Dendritic cell treated with granulocyte-macrophage colony-stimulating factor and Interleukin-4, amounts not matched to agents 40 ng/mL and 50 ng/mL, for 4 days (primary cell): ENCODE measurements at regions not wholly inside any gene's neighbourhood (a gene's known extent, or its start where the extent isn't known, plus 50 kb on each side); places are given as distances from the start of the nearest gene placed in this dataset.

Experiments used
- H3K27ac Mint-ChIP-seq: one replicate; pipeline ENCODE4 v1.8.0; 2022; ENCODE audit warnings: mild to moderate bottlenecking, mixed read lengths
- H3K27me3 Mint-ChIP-seq: one replicate; pipeline ENCODE4 v1.8.0; 2022; ENCODE audit warnings: mild to moderate bottlenecking, mixed read lengths
- H3K36me3 Mint-ChIP-seq: one replicate; pipeline ENCODE4 v1.8.0; 2022; ENCODE audit warnings: low read depth, mixed read lengths
- H3K4me1 Mint-ChIP-seq: one replicate; pipeline ENCODE4 v1.8.0; 2022; ENCODE audit warnings: low read depth, mixed read lengths
- H3K4me3 Mint-ChIP-seq: one replicate; pipeline ENCODE4 v1.8.0; 2022; ENCODE audit warnings: mild to moderate bottlenecking, moderate library complexity, mixed read lengths
- H3K9me3 Mint-ChIP-seq: one replicate; pipeline ENCODE4 v1.8.0; 2022; ENCODE audit warnings: mixed read lengths
- intact Hi-C: fragments of 100-400 bp; cut with micrococcal nuclease; formaldehyde crosslinking; loops from one replicate; pipeline ENCODE4 v1.15.0; 2022

DNA sequence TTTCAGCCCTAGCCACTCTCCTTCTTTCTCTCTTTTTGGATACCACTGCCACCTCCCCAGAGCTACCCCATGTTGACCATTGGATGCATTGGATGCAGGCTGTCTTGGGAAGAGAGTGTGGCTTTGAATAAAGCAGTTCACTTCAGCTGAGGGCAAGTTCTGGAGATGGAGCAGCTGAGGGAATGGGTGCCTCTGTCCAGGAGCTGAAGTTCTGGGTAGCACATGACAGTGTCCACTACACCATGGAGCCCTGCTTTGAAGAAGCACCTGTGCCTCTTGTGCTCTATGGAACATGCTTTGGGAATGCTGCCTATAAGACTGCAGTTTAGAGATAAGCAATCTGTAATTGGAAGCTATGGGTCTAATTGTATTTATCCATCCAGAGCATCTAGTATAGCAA is 1028.7 kb downstream of the TYW1 start:
- peaks cover 67% of the 10 kb centered on the region for H3K9me3 Mint-ChIP-seq
- no peak overlapping the region for H3K4me3 Mint-ChIP-seq
- intact Hi-C loops: no loop called here
- H3K4me1 Mint-ChIP-seq: no peaks in the 10 kb centered on the region
- H3K27me3 Mint-ChIP-seq: no peaks in the 10 kb centered on the region
- H3K36me3 Mint-ChIP-seq: no peaks in the 10 kb centered on the region
- no peak overlapping the region for H3K27ac Mint-ChIP-seq

DNA sequence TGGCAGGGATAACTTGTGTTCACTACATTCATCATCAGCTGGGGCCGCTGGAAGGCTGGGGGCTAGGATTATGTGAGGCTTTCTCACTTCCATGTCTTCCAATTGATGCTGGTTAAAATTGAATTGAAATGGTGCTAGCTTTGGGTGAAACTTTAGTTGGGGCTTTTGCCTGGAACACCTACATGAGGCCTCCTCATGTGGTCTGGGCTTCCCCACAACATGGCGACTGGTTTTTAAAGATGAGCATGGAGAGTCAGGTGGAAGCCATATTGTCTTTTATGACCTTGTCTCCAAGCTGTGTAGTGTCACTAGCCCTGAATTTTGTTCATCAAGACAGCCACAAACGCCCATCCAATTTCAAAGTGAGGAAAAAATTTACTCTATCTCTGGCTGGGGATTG is 1033.9 kb downstream of the TYW1 start:
- no peak overlapping the region for H3K27ac Mint-ChIP-seq
- no peaks in the 10 kb centered on the region for H3K27me3 Mint-ChIP-seq
- peaks cover 76% of the 10 kb centered on the region for H3K9me3 Mint-ChIP-seq
- H3K4me3 Mint-ChIP-seq: no peak overlapping the region
- H3K36me3 Mint-ChIP-seq: no peaks in the 10 kb centered on the region
- no peaks in the 10 kb centered on the region for H3K4me1 Mint-ChIP-seq
- intact Hi-C loops: no loop called here

- H3K4me3 Mint-ChIP-seq: no peak overlapping the region
- no peaks in the 10 kb centered on the region for H3K27me3 Mint-ChIP-seq
- no peak overlapping the region for H3K27ac Mint-ChIP-seq
- intact Hi-C loops: no loop called here
- H3K4me1 Mint-ChIP-seq: no peaks in the 10 kb centered on the region
- H3K36me3 Mint-ChIP-seq: no peaks in the 10 kb centered on the region
- H3K9me3 Mint-ChIP-seq: peaks cover 70% of the 10 kb centered on the region
Observed at GRCh38 chr7:68031180-68031943, 1034.7 kb downstream of the TYW1 start.

- no peak overlapping the region for H3K27ac Mint-ChIP-seq
- H3K4me3 Mint-ChIP-seq: no peak overlapping the region
- no peaks in the 10 kb centered on the region for H3K4me1 Mint-ChIP-seq
Observed at GRCh38 chr7:68038621-68039314, 1042.1 kb downstream of the TYW1 start.

DNA sequence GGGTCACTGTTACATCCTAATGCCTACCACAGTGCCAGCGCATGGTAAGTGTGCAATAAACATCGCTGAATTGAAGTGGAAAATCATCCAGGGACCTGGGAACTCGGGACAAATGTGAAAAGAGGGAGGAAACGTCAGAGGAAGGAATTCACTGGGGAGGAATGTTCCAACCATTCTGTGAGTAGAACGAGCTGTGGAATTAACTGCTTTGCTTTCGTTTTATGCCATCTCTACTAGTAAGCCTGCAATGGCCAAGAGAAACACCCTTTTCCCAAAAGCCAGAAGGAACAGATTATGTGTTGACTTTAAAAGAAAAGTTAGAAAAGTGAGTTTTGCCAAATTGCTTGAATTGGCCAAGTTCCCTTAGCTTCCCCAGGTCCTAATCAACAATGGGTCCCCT is 1044.9 kb downstream of the TYW1 start:
- intact Hi-C loops: no loop called here
- Mint-ChIP-seq H3K27ac (no peak overlapping the region), H3K4me3 (no peak overlapping the region), H3K9me3 (peaks cover 24% of the 10 kb centered on the region), H3K4me1 (no peaks in the 10 kb centered on the region), H3K36me3 (no peaks in the 10 kb centered on the region), H3K27me3 (no peaks in the 10 kb centered on the region)

More at GRCh38 chr7:68038621-68039314, 1042.1 kb downstream of the TYW1 start:
- Mint-ChIP-seq H3K27me3 (no peaks in the 10 kb centered on the region), H3K36me3 (no peaks in the 10 kb centered on the region), H3K9me3 (peaks cover 39% of the 10 kb centered on the region)
- intact Hi-C loops: no loop called here

GRCh38 chr7:68043546-68043945 is 1046.9 kb downstream of the TYW1 start:
- Mint-ChIP-seq H3K27ac (no peak overlapping the region), H3K9me3 (peaks cover 18% of the 10 kb centered on the region), H3K4me1 (no peaks in the 10 kb centered on the region), H3K36me3 (no peaks in the 10 kb centered on the region), H3K27me3 (no peaks in the 10 kb centered on the region), H3K4me3 (no peak overlapping the region)
- intact Hi-C loops: no loop called here

GRCh38 chr7:68050627-68051026 is 1054.0 kb downstream of the TYW1 start:
- H3K27ac Mint-ChIP-seq: no peak overlapping the region
- H3K4me3 Mint-ChIP-seq: no peak overlapping the region
- H3K4me1 Mint-ChIP-seq: no peaks in the 10 kb centered on the region
- no peaks in the 10 kb centered on the region for H3K36me3 Mint-ChIP-seq
- peaks cover 8% of the 10 kb centered on the region for H3K9me3 Mint-ChIP-seq
- intact Hi-C loops: no loop called here
- no peaks in the 10 kb centered on the region for H3K27me3 Mint-ChIP-seq

DNA sequence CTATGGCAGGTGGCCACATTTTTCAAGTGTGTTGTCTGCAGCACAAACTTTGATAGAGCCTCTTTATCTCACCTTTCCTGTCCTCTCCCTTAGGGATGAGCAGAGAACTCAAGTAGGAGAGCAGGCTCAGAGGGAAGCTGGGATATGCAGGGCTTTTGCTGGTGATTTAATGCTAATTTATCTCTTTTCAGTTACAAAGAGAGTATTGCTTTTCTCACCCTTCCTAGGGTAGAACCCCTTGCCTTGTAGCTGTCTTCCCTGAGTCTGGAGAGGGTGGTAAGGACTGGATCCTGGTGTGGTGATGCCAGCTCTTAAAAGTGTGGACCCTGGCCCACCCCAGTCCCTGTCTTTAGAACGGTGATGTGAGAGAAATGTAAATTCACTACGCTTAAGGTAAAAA is 1061.4 kb downstream of the TYW1 start:
- Mint-ChIP-seq H3K9me3 (no peaks in the 10 kb centered on the region), H3K4me1 (no peaks in the 10 kb centered on the region), H3K27me3 (no peaks in the 10 kb centered on the region), H3K27ac (no peak overlapping the region), H3K36me3 (no peaks in the 10 kb centered on the region), H3K4me3 (no peak overlapping the region)
- intact Hi-C loops: no loop called here

- H3K27me3 Mint-ChIP-seq: no peaks in the 10 kb centered on the region
- no peak overlapping the region for H3K4me3 Mint-ChIP-seq
- intact Hi-C loops: no loop called here
- no peaks in the 10 kb centered on the region for H3K4me1 Mint-ChIP-seq
- no peaks in the 10 kb centered on the region for H3K36me3 Mint-ChIP-seq
- peaks cover 6% of the 10 kb centered on the region for H3K9me3 Mint-ChIP-seq
- H3K27ac Mint-ChIP-seq: no peak overlapping the region
Observed at GRCh38 chr7:68063171-68063570, 1066.5 kb downstream of the TYW1 start.

DNA sequence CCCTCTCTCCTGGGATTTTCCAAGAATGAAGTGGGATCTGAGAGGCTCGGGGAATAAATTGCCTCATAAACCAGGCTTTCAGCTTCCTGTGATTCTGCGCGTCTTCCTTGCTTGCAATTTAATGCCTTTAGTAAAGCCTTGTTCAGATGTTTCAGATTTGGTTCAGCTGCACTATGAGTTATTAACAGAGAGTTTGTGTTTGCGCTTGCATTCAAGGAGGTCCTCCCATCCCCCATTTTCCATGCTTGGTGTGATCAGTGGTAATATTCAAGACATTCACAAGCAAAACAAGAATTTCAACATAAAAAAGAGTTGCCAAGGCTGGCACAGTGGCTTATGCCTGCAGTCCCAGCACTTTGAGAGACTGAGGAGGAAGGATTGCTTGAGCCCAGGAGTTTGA is 1068.9 kb downstream of the TYW1 start:
- Mint-ChIP-seq H3K27me3 (no peaks in the 10 kb centered on the region), H3K4me1 (no peaks in the 10 kb centered on the region), H3K4me3 (no peak overlapping the region), H3K36me3 (no peaks in the 10 kb centered on the region), H3K27ac (no peak overlapping the region), H3K9me3 (peaks cover 12% of the 10 kb centered on the region)
- intact Hi-C loops: no loop called here

- H3K27me3 Mint-ChIP-seq: no peaks in the 10 kb centered on the region
Observed at GRCh38 chr7:68067845-68068244, 1071.2 kb downstream of the TYW1 start.

DNA sequence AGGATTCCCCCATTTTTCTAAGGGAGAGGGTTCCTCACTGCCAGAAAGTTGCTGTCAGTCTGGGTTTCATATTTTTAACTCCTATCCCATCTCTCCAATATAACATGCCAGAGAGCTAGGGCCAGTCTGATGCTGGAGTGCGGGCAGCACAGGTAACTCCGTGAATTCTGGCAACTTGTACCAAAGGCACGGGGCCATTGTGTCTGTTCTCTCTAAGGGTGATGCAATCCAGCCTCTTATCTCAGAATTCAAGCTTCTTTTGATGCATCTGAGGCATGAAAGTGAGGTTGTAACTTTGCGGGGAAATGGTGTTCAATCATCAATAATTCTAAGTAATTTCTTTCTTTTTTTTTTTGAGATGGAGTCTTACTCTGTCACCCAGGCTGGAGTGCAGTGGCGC is 1074.4 kb downstream of the TYW1 start:
- Mint-ChIP-seq H3K9me3 (peaks cover 57% of the 10 kb centered on the region), H3K4me3 (no peak overlapping the region), H3K27ac (no peak overlapping the region), H3K27me3 (no peaks in the 10 kb centered on the region), H3K4me1 (no peaks in the 10 kb centered on the region), H3K36me3 (no peaks in the 10 kb centered on the region)
- intact Hi-C loops: no loop called here

More at GRCh38 chr7:68067845-68068244, 1071.2 kb downstream of the TYW1 start:
- H3K9me3 Mint-ChIP-seq: peaks cover 29% of the 10 kb centered on the region
- no peak overlapping the region for H3K4me3 Mint-ChIP-seq
- no peak overlapping the region for H3K27ac Mint-ChIP-seq
- no peaks in the 10 kb centered on the region for H3K36me3 Mint-ChIP-seq
- H3K4me1 Mint-ChIP-seq: no peaks in the 10 kb centered on the region
- intact Hi-C loops: no loop called here

- Mint-ChIP-seq H3K4me1 (no peaks in the 10 kb centered on the region), H3K27ac (no peak overlapping the region), H3K27me3 (no peaks in the 10 kb centered on the region), H3K4me3 (no peak overlapping the region), H3K36me3 (no peaks in the 10 kb centered on the region), H3K9me3 (peaks cover 76% of the 10 kb centered on the region)
- intact Hi-C loops: no loop called here
Observed at GRCh38 chr7:68073701-68074100, 1077.1 kb downstream of the TYW1 start.

DNA sequence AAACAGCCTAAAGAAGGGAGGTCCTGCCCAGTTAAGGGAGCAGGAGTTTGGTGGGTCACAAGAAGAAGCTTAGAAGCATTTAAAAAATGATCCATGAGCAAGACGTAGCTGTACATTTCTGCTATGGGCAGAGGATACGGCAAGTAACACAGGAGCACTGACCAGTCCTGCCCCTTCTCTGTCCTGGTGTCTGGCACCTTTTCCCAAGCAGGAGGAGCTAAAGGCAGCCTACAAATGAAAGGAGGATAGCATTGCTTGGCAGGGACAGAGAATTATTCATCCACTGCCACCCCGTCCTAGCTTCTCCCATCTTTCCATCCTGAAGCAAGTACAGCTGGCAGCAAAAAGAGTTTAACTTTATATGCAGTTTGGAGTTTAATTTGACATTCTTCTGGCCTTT is 1077.6 kb downstream of the TYW1 start:
- Mint-ChIP-seq H3K9me3 (peaks cover 81% of the 10 kb centered on the region), H3K36me3 (no peaks in the 10 kb centered on the region)
- intact Hi-C loops: no loop called here

More for the DNA sequence above, 1077.6 kb downstream of the TYW1 start:
- H3K4me3 Mint-ChIP-seq: no peak overlapping the region
- H3K27me3 Mint-ChIP-seq: no peaks in the 10 kb centered on the region
- H3K4me1 Mint-ChIP-seq: no peaks in the 10 kb centered on the region
- no peak overlapping the region for H3K27ac Mint-ChIP-seq
